Esophagus muscularis mucosa (tissue), 4 donors: ENCODE measurements at regions not wholly inside any gene's neighbourhood (a gene's known extent, or its start where the extent isn't known, plus 50 kb on each side); places are given as distances from the start of the nearest gene placed in this dataset.

ENCODE experiments used
- CTCF ChIP-seq, 3 experiments: fragments of 200-600 bp in 2 of 3; fragments of 450-650 bp in 1 of 3; sonication (generic) in 2 of 3; IDR thresholded peaks; one replicate each; pipeline ENCODE4 v1.5.1; 2017 to 2019; ENCODE audit warnings: antibody characterized with exemption in 3 of 3, mild to moderate bottlenecking in 2 of 3, moderate library complexity in 1 of 3
- EP300 ChIP-seq: sonication (generic); formaldehyde crosslinking; IDR thresholded peaks from one replicate; pipeline ENCODE4 v1.6.1; 2017; ENCODE audit warnings: antibody characterized with exemption
- POLR2A ChIP-seq: fragments of 450-650 bp; IDR thresholded peaks from one replicate; pipeline ENCODE4 v1.6.1; 2017; ENCODE audit warnings: antibody characterized with exemption, moderate library complexity, mild to moderate bottlenecking, low read depth
- POLR2AphosphoS5 ChIP-seq, 2 donors: sonication (generic); formaldehyde crosslinking; IDR thresholded peaks; one replicate each; pipeline ENCODE4 v1.6.1; 2017; ENCODE audit warnings: antibody characterized with exemption in 2 of 2

DNA sequence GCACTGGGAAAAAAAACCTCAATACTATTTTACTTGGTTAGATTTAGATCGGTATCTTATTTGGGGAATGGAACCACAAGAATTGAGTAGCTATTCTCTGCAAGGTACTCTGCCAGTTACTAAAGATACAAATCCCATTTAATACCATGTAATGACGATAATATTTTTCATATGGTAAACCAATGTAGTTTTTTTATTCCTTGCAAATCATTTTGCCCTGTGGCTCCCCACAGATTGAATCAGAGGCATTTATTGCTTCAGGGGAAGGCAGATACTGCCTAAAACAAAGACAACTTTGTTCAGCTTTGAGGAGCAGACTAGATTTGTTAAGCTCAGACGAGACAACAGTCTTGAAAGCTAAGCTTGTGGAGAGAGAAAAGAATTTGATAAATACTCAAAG lies 226.7 kb upstream of the RUNX1 start:
- no peak for TF ChIP-seq CTCF (IDR thresholded peaks at IDR 0.05)
- TF ChIP-seq POLR2A: no peak
- no peak for TF ChIP-seq EP300
- TF ChIP-seq POLR2AphosphoS5 (IDR thresholded peaks at IDR 0.05): no peak
